Muscle of leg (tissue), 3 donors: ENCODE measurements at regions not wholly inside any gene's neighbourhood (a gene's known extent, or its start where the extent isn't known, plus 50 kb on each side); places are given as distances from the start of the nearest gene placed in this dataset.
A peak's percentile ranks its signal among the peaks of the same experiment; 100 is the strongest.
"Not testable (repeated sequence)": the region's sequence is repeated elsewhere in the genome, so short reads cannot be mapped to it uniquely, and the experiment has no call there.

Source experiments
- DNase-seq: peaks from one replicate; pipeline ENCODE4 v3.0.0; 2013
- H3K27ac ChIP-seq: one replicate; pipeline ENCODE4 v1.5.1; 2013; ENCODE audit warnings: mild to moderate bottlenecking, low read length, control low read depth
- H3K27me3 ChIP-seq: one replicate; pipeline ENCODE4 v1.6.1; 2013; ENCODE audit warnings: low read length; ENCODE audit not compliant: control insufficient read depth, insufficient read depth
- H3K36me3 ChIP-seq: one replicate; pipeline ENCODE4 v1.6.1; 2013; ENCODE audit warnings: low read length; ENCODE audit not compliant: control insufficient read depth, insufficient read depth
- H3K4me1 ChIP-seq: one replicate; pipeline ENCODE4 v1.6.1; 2013; ENCODE audit warnings: low read length; ENCODE audit not compliant: control insufficient read depth, insufficient read depth
- H3K4me3 ChIP-seq: one replicate; pipeline ENCODE4 v1.5.1; 2013; ENCODE audit warnings: low read length, control low read depth
- H3K9me3 ChIP-seq: replicated peaks from 2 replicates; pipeline ENCODE4 v1.6.1; 2013; ENCODE audit warnings: low read depth, low read length; ENCODE audit not compliant: control insufficient read depth
- WGBS: methylation state at CpG from one replicate; pipeline ENCODE4 v1.1.5; 2013; ENCODE audit warnings: missing lambda C conversion rate; ENCODE audit not compliant: insufficient coverage; 5-methylcytosine and 5-hydroxymethylcytosine counted together

DNA sequence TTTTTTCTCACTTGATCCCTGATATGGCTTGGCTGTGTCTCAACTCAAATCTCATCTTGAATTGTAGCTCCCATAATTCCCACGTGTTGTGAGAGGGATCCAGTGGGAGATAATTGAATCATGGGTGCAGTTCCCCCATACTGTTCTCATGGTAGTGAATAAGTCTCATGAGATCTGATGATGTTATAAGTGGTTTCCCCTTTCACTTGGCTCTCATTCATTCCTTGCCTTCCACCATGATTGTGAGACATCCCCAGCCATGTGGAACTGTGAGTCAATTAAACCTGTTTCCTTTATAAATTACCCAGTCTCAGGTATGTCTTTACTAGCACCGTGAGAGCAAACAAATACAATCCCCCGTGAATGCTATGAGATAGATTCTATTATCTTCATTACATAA lies 430.5 kb upstream of the ERCC4 start:
- H3K27me3 ChIP-seq, H3K4me3 ChIP-seq, H3K4me1 ChIP-seq, H3K9me3 ChIP-seq, H3K36me3 ChIP-seq, DNase-seq, H3K27ac ChIP-seq: not testable (repeated sequence)
- no CpG with 5 or more reads among the region's 3 CpGs for WGBS

- H3K9me3 ChIP-seq: no peaks in the 10 kb centered on the region
- no peaks in the 10 kb centered on the region for H3K36me3 ChIP-seq
- WGBS: no CpG with 5 or more reads among the region's 4 CpGs
- no peak for DNase-seq
- H3K27me3 ChIP-seq: no peaks in the 10 kb centered on the region
- H3K4me1 ChIP-seq: no peaks in the 10 kb centered on the region
- H3K4me3 ChIP-seq: no peak overlapping the region
- H3K27ac ChIP-seq: no peak overlapping the region
Observed at GRCh38 chr16:13492046-13492445, 427.9 kb upstream of the ERCC4 start.

GRCh38 chr16:13503960-13504635 lies 415.9 kb upstream of the ERCC4 start:
- no peak for DNase-seq
- no peaks in the 10 kb centered on the region for H3K36me3 ChIP-seq
- no peaks in the 10 kb centered on the region for H3K27me3 ChIP-seq
- no peak overlapping the region for H3K4me3 ChIP-seq
- WGBS: 86% methylated on average over 2 of the region's 5 CpGs
- no peak overlapping the region for H3K27ac ChIP-seq
- H3K9me3 ChIP-seq: no peaks in the 10 kb centered on the region
- no peaks in the 10 kb centered on the region for H3K4me1 ChIP-seq

- Histone ChIP-seq H3K36me3 (no peaks in the 10 kb centered on the region), H3K4me3 (no peak overlapping the region), H3K9me3 (no peaks in the 10 kb centered on the region), H3K27ac (no peak overlapping the region), H3K4me1 (no peaks in the 10 kb centered on the region), H3K27me3 (no peaks in the 10 kb centered on the region)
- 54% methylated on average over 2 of the region's 5 CpGs for WGBS
- DNase-seq: no peak
Observed at GRCh38 chr16:13507530-13507929, 412.4 kb upstream of the ERCC4 start.

- Histone ChIP-seq H3K4me1 (no peaks in the 10 kb centered on the region), H3K36me3 (no peaks in the 10 kb centered on the region), H3K4me3 (no peak overlapping the region), H3K27me3 (no peaks in the 10 kb centered on the region), H3K27ac (no peak overlapping the region), H3K9me3 (no peaks in the 10 kb centered on the region)
- no peak for DNase-seq
- WGBS: no CpG with 5 or more reads among the region's 5 CpGs
Observed at GRCh38 chr16:13510425-13511151, 409.4 kb upstream of the ERCC4 start.

DNA sequence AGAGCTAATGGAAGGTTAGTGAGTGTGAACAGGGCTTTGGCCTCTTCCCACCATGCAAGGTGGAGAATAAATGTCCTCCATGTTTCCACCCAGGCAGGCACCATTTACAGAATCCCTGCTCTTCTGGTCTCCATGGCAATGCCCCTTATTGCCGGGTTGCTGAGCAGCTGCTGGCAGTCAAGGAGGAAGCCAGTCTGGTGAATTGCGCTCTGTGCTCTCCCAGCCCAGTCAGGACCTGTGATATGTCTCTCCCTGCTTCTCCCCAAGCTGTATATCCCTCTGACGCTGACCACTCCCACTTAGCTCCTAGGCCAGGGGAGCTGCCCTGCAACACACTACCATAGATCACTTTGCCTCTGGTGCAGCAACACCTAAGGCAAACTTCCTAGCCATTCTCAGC lies 402.1 kb upstream of the ERCC4 start:
- Histone ChIP-seq H3K4me1 (no peaks in the 10 kb centered on the region), H3K27ac (no peak overlapping the region), H3K9me3 (no peaks in the 10 kb centered on the region), H3K36me3 (no peaks in the 10 kb centered on the region), H3K4me3 (no peak overlapping the region), H3K27me3 (no peaks in the 10 kb centered on the region)
- WGBS: 40% methylated on average over 2 of the region's 3 CpGs
- DNase-seq: no peak

GRCh38 chr16:13519871-13520270 lies 400.1 kb upstream of the ERCC4 start:
- Histone ChIP-seq H3K27ac (no peak overlapping the region), H3K4me3 (no peak overlapping the region), H3K27me3 (no peaks in the 10 kb centered on the region), H3K36me3 (no peaks in the 10 kb centered on the region), H3K9me3 (no peaks in the 10 kb centered on the region), H3K4me1 (no peaks in the 10 kb centered on the region)
- DNase-seq: peak; percentile 2
- 60% methylated on average over 1 of the region's 2 CpGs for WGBS

DNA sequence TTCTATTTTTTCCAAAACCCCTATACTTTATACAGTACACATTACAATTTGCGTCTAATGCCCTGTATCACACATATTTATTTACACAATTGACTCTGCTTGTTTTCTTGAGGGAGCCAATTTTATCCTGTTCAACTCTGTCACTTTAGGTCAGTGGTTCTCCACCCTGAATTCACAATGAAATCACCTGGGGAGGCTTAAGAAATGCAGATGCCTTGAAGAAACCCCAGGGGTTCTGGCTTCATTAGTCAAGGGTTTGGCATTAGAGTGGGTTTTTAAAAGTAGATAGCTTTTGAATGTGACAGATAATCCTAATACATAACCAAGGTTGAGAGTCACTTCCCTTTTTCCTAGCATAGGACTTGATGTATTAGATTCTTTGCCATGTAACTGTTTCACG lies 398.6 kb upstream of the ERCC4 start:
- H3K9me3 ChIP-seq: no peaks in the 10 kb centered on the region
- no peak for DNase-seq
- WGBS: no CpG with 5 or more reads among the region's 2 CpGs
- no peak overlapping the region for H3K27ac ChIP-seq
- no peaks in the 10 kb centered on the region for H3K27me3 ChIP-seq
- H3K4me3 ChIP-seq: no peak overlapping the region
- no peaks in the 10 kb centered on the region for H3K4me1 ChIP-seq
- H3K36me3 ChIP-seq: no peaks in the 10 kb centered on the region

DNA sequence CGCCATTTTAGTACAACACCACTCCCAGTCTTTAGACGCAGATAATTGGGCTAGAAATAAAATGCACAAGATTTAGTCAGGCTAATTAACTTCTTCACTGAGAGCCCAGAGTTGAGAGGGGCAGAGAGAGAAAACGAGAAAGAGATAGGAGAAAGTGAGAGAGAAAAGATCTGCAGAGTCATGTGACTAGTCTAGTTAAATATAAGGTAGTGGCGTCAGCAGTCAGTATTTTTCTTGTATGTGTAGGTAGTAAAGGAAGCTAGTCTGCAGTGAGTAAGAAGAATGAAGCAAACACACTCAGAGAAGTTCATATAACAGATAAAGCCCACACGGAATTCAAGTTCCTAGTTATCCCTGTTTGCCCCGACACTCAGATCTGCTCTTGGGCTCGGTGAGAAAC lies 392.6 kb upstream of the ERCC4 start:
- Histone ChIP-seq H3K27ac (no peak overlapping the region), H3K4me3 (no peak overlapping the region)
- 90% methylated on average over 2 of the region's 7 CpGs for WGBS

GRCh38 chr16:13528691-13529090 lies 391.3 kb upstream of the ERCC4 start:
- no peak for DNase-seq
- Histone ChIP-seq H3K4me3 (no peak overlapping the region), H3K27me3 (no peaks in the 10 kb centered on the region), H3K9me3 (no peaks in the 10 kb centered on the region), H3K27ac (no peak overlapping the region), H3K4me1 (no peaks in the 10 kb centered on the region), H3K36me3 (no peaks in the 10 kb centered on the region)
- WGBS: no CpG with 5 or more reads among the region's 3 CpGs

More for the DNA sequence above, 392.6 kb upstream of the ERCC4 start:
- no peaks in the 10 kb centered on the region for H3K9me3 ChIP-seq
- no peaks in the 10 kb centered on the region for H3K4me1 ChIP-seq
- no peaks in the 10 kb centered on the region for H3K36me3 ChIP-seq
- H3K27me3 ChIP-seq: no peaks in the 10 kb centered on the region
- DNase-seq: no peak
